ENCODE measurements at regions not wholly inside any gene's neighbourhood (a gene's known extent, or its start where the extent isn't known, plus 50 kb on each side); places are given as distances from the start of the nearest gene placed in this dataset.

DNA sequence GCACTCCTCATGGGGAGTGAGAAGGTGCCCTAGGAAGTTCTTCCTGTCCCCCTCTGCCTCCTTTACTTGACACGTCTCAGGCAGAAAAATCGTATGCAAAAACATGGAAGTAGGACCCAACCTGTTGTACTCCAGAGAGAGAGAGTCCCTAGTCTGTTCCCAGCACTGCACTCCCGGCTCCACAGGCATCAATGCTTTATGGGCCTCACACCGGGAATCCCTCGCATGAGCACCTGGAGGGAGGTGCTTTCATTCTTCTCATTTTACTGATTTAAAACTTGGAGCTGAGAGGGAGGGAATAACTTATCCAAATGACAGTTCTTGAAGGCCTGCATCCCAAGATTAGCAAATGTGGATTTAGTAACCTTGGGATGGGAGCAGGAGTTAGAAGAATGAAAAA is 1101.4 kb downstream of the BCL11B start:
- no peak for TF ChIP-seq ZBTB7A (IDR thresholded peaks at IDR 0.05; ENCODE audit: low read depth)
- no peak for TF ChIP-seq EP300 (IDR thresholded peaks at IDR 0.05; ENCODE audit: borderline replicate concordance)
- TF ChIP-seq, protein P1, sequence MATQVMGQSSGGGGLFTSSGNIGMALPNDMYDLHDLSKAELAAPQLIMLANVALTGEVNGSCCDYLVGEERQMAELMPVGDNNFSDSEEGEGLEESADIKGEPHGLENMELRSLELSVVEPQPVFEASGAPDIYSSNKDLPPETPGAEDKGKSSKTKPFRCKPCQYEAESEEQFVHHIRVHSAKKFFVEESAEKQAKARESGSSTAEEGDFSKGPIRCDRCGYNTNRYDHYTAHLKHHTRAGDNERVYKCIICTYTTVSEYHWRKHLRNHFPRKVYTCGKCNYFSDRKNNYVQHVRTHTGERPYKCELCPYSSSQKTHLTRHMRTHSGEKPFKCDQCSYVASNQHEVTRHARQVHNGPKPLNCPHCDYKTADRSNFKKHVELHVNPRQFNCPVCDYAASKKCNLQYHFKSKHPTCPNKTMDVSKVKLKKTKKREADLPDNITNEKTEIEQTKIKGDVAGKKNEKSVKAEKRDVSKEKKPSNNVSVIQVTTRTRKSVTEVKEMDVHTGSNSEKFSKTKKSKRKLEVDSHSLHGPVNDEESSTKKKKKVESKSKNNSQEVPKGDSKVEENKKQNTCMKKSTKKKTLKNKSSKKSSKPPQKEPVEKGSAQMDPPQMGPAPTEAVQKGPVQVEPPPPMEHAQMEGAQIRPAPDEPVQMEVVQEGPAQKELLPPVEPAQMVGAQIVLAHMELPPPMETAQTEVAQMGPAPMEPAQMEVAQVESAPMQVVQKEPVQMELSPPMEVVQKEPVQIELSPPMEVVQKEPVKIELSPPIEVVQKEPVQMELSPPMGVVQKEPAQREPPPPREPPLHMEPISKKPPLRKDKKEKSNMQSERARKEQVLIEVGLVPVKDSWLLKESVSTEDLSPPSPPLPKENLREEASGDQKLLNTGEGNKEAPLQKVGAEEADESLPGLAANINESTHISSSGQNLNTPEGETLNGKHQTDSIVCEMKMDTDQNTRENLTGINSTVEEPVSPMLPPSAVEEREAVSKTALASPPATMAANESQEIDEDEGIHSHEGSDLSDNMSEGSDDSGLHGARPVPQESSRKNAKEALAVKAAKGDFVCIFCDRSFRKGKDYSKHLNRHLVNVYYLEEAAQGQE (IDR thresholded peaks at IDR 0.05; ENCODE audit: low read depth), result no peak
- TF ChIP-seq TEAD4 (IDR thresholded peaks at IDR 0.05), result no peak

DNA sequence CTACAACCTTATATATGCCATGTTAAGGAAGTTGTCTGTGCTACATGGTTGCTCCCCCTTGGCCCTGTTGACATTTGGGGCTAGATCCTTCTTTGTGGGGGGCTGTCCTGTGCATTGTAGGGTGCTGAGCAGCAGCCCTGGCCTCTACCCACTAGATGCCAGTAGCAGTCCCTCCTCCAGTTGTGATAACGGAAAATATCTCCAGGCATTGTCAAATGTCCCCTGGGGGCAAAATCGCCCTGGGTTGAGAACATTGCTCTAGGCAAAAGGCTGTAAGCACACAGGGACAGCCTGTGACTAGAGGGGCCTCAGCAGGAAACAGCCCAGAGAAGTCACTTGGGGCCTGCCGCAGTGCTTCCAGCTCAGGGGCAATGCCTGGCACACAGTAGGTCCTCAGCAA is 1100.3 kb downstream of the BCL11B start:
- TF ChIP-seq TEAD4 (IDR thresholded peaks at IDR 0.05) (no peak), FOXM1 (IDR thresholded peaks at IDR 0.05; ENCODE audit: borderline replicate concordance, low read depth) (no peak), NFIC (IDR thresholded peaks at IDR 0.05) (no peak), CREB1 (IDR thresholded peaks at IDR 0.05; ENCODE audit: low read depth) (no peak), EP300 (IDR thresholded peaks at IDR 0.05; ENCODE audit: borderline replicate concordance) (no peak), YY1 (IDR thresholded peaks at IDR 0.05; ENCODE audit: low read depth) (no peak), RAD21 (IDR thresholded peaks at IDR 0.05; ENCODE audit: low read depth) (no peak)
- TF ChIP-seq, protein P1 (IDR thresholded peaks at IDR 0.05; ENCODE audit: low read depth), result no peak

DNA sequence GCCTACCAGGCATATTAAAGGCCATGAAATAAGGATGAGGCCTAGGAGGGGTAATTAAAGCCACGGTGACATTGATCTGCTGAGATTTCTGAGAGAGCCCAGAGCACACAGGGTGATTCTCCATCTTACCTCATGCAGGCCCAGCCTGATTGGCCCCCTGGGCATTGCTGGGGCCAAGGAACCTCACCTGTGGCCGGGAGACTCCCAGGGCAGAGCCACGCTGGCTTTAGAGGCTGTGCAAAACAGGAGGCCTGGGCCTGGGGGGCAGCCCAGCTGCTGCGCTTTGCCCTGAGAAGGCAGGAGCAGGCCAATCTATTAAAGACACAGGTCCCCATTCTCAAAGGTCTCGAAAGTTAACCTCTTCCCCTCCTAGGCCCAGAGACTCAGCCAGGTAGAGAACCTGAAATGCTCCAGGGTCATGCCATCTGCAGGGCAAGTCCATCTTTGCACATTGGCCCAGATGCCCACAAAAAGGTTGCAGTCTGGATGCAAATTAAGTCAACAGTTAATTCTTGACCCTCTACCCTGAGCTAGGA is 1099.7 kb downstream of the BCL11B start:
- TF ChIP-seq RAD21 (IDR thresholded peaks at IDR 0.05; ENCODE audit: low read depth) (no peak), NFIC (IDR thresholded peaks at IDR 0.05) (no peak), TEAD4 (IDR thresholded peaks at IDR 0.05) (no peak), EP300 (IDR thresholded peaks at IDR 0.05; ENCODE audit: borderline replicate concordance) (no peak), EGR1 (IDR thresholded peaks at IDR 0.05) (no peak), FOXM1 (IDR thresholded peaks at IDR 0.05; ENCODE audit: borderline replicate concordance, low read depth) (no peak), YY1 (IDR thresholded peaks at IDR 0.05; ENCODE audit: low read depth) (no peak), ZBTB7A (IDR thresholded peaks at IDR 0.05; ENCODE audit: low read depth) (no peak), TCF12 (IDR thresholded peaks at IDR 0.05; ENCODE audit: low read depth) (no peak), CREB1 (IDR thresholded peaks at IDR 0.05; ENCODE audit: low read depth) (no peak), CEBPB (IDR thresholded peaks at IDR 0.05) (no peak), TAF1 (IDR thresholded peaks at IDR 0.05; ENCODE audit: low read depth) (no peak)
- TF ChIP-seq, protein P2, sequence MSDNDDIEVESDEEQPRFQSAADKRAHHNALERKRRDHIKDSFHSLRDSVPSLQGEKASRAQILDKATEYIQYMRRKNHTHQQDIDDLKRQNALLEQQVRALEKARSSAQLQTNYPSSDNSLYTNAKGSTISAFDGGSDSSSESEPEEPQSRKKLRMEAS (IDR thresholded peaks at IDR 0.05), result no peak
- TF ChIP-seq, protein P1 (IDR thresholded peaks at IDR 0.05; ENCODE audit: low read depth), result no peak
- TF ChIP-seq, protein P3, sequence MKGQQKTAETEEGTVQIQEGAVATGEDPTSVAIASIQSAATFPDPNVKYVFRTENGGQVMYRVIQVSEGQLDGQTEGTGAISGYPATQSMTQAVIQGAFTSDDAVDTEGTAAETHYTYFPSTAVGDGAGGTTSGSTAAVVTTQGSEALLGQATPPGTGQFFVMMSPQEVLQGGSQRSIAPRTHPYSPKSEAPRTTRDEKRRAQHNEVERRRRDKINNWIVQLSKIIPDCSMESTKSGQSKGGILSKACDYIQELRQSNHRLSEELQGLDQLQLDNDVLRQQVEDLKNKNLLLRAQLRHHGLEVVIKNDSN (IDR thresholded peaks at IDR 0.05), result no peak

DNA sequence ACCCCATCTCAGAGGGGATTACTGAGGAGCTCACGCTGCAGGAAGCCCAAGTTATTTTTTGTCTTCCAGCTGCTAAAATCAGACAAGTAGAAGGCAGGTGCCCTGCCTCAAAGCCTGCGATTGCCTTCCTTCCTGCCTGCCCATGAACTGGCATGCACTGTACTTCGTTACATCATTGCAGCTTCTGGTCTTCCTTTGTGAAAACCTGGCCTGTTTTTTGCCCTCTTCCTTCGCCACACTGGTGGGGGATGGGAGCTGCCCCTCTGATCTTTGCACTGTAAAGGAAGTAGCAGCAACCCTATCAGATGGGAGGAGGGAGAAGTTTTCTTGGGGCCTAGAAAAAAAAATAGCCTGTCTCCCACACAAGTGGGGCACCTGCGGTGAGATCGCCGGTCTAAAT is 1098.7 kb downstream of the BCL11B start:
- TF ChIP-seq TAF1 (IDR thresholded peaks at IDR 0.05; ENCODE audit: low read depth) (no peak), ZBTB7A (IDR thresholded peaks at IDR 0.05; ENCODE audit: low read depth) (no peak), EGR1 (IDR thresholded peaks at IDR 0.05) (no peak), EP300 (IDR thresholded peaks at IDR 0.05; ENCODE audit: borderline replicate concordance) (no peak), CEBPB (IDR thresholded peaks at IDR 0.05) (no peak)
- TF ChIP-seq, protein P1 (IDR thresholded peaks at IDR 0.05; ENCODE audit: low read depth), result no peak
